Cardiac septum (tissue), 1 donor: ENCODE measurements at regions not wholly inside any gene's neighbourhood (a gene's known extent, or its start where the extent isn't known, plus 50 kb on each side); places are given as distances from the start of the nearest gene placed in this dataset.

Source experiments
- DNase-seq: peaks from one replicate; pipeline ENCODE4 v3.0.0-alpha.2; 2020; ENCODE audit warnings: low spot score
- intact Hi-C: fragments of 100-400 bp; cut with DNase I; formaldehyde crosslinking; loops from one replicate; pipeline ENCODE4 v1.14.0; 2022
- donor health status: DM: no; HTN: no; CAD: no.

DNA sequence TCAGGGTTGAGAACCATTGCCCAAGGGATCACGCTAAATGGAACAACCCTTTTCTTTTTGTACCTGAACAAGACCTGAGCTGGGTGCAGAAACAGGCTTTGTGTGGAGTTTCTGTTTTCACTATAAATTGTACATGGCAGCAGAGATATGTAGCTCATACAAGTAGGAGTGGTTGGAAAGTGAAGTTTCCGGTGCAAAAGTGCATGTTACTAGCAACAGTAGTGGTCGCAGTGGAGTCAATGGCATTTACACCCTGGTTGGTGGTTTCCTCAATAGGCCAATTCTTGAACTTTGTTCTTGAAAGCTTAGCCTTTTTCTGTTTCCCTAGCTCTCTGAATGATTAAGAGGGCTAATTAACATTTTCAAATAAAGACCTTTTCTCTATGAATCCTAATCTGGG is 170.7 kb downstream of the NEBL start:
- intact Hi-C loops = no loop called here
- no peak for DNase-seq

DNA sequence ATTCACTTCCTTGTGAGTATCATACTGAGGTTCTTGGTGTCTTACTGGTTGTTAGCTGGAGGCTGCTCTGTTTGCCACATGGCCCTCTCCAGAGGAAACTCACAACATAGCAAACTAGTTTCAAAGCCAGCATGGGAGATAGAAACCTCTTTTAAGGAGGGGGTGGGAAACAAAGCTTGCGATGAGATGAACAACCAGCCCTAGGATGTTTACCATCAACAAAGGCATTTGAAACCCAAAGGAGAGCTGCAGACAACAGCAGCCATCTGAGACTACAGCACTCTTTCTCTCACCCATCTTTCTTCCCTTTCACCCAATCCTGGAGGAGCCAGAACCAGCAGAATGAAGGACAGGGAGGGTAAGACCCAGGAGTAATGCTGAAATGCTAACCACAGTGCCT is 182.1 kb downstream of the NEBL start:
- no peak for DNase-seq
- intact Hi-C loops = no loop called here

DNA sequence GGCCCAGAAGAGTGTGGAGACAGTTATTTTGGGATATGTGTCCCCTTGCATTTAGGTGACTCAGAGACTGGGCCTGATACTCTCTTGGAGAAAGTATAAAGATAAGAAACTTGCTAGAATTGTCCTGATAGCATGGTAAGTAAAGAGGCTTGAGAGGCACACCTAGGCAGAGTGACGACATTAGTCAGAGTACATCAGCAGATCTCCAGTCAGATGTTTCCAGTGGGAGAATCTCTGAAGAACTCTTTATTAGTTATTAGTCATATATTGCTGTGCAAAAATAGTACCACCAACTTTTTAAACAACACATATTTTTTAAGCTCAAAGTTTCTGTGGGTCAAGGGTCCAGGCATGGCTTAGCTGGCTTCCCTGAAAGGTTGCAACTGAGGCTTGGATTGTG is 182.6 kb downstream of the NEBL start:
- no peak for DNase-seq
- intact Hi-C loops = no loop called here

DNA sequence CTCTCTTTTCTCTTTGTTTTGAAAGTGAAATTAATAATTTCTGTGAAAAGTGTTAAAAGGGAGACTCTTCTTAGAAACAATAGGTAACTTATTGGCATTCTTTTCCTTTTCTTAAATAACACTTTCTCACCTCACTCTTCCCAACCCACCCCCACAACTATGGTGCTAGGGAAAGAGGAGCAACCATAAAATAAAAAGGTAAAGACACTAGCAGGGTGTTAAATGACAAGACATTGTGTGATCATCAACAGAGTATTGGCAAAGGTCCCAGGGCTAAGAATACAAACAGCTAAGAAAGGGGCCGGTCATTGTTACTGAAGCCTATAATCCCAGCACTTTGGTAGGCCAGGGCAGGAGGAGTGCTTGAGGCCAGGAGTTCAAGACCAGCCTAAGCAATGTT is 183.7 kb downstream of the NEBL start:
- no peak for DNase-seq
- intact Hi-C loops = no loop called here

DNA sequence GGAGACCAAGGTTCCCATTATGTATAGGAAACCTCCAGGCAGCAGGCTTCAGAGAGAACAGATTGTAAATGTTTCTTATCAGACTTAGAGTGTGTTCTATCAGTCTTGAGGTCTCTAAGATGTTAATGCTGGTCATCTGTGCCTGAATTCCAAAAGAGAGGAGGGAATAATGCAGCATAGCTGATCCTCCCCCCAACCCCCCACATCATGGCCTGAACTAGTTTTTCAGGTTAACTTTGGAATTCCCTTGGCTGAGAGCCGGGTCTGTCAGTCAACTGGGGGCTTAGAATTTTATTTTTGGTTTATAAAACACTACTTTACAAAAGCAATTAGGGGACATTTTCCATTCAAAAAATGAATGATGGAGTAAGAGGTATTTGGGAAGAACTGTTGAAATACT is 184.3 kb downstream of the NEBL start:
- no peak for DNase-seq
- intact Hi-C loops = no loop called here

DNA sequence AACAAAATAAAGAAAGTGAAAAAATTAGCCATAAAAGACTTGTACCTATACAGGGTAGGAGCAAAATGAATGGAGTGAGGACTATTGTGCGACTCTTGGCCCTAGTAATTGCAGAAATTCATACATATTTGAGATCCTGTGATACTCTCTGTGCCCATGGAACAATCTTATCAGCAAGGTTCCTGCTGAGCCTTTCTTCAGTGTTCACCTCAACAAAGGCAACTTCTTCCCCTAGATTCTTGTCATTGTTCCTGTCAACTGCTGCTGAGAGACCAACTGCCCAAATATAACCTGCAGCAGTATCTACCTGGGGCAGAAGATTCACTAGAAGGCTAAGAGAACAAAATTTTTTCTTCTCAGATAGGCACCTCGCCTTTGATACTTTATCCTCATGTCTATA is 187.4 kb downstream of the NEBL start:
- DNase-seq = no peak
- intact Hi-C loops = no loop called here

DNA sequence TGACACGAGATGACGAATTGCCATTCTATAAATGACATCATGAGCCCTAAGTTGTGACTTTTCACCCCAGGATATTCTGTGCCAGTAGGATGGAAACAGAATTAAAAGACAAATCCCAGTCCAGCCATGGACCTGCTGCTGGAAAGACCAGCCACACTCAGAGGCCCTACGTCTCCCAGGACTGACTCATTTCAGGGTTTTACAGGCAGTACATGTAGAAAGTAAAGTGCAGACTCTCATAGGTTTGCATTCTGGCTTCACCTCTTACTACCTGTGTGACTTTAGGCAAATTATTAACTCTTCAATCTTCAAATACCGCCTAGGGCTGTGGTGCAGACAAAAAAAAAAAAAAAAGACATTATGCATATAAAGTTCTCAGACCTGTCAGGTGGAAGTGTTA is 188.8 kb downstream of the NEBL start:
- DNase-seq = no peak
- intact Hi-C loops = no loop called here

DNA sequence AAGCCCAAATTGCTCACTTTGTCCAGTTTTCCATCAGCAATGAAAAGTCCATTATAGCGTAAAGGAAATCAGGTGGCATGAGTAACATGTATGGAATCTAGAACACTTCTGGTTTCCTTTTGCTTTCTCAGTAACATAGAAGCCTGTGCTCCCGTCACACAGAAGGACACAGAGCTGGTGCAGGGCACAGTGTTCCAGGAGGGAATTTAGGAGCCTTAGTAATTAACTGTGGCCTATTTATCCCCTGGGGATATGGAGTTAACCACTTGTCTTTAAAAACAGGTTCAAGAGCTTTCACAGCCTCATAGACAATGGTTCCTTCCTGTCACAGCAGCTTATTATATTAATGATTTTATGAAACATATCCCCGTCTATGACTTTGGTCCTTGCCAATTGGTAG is 189.9 kb downstream of the NEBL start:
- intact Hi-C loops = no loop called here
- no peak for DNase-seq

DNA sequence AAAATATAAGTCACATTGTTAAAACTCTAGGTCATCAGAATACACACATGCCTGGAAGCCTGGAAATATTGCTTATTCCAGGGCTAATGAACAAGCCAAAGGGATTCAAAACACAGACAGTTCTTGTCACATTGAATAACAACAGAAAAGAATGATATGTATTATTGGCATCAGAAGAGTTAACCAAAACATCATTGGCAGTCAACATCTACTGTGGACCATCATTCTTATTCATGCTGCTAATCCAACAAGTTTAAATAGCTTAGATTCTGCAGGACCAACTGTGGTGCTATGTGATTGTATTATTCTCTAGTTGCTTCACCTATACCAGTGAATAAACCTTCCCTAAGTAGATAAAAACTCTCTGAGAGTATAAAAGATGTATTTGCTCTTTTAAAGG is 198.3 kb downstream of the NEBL start:
- intact Hi-C loops = no loop called here

DNA sequence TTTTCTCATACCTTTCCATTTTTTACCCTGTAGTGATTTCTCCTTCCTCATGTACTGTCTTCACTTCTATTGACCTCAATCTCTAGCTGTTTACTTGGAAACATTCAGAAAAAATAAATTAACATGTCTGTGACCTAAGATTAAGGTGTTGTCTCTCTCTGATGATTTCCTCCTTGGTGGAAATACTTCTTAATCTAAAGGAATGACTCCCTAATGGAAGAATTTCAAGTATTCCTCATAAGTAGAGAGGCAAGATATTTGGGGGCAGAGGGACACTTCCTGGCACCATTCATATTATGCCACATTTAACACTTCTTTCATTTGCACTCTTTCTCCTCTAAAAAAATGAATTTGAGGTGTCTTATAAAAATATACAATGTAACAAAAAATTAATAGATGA is 202.8 kb downstream of the NEBL start:
- intact Hi-C loops = no loop called here

More for the DNA sequence above, 198.3 kb downstream of the NEBL start:
- no peak for DNase-seq

DNA sequence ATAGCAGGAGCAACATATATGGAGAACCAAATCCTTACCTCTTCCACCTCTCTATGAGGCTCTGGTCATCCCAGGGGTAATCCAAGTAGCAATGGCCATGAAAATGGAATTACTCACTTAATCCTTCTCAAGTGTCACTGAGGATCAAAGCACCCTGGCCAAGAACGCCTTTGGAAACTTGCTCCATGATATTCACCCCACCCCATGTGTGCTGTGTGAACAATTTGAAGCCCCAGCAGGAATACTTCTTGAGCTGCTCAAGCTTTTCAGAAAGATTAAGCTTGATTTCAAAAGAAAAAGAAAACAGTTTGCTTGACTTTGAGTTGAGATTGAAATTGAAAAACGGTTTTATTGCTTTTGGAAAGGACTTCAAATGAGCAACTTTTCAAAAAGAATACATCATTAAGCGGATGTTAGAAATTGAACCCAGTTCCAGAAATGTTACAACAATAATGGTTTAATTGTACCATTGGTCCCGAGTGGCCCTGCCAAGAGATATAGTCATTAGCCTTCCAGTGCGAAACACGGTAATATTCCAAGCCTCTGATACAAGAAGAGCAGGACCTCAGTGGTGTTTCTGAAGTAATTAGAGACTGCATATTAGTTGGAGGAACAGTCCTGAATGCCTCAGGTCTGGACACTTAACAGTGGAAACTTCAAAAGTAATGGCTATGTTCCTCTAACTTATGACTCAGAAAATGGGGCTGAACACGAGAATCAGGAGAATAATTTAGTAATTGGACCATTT is 208.1 kb downstream of the NEBL start:
- intact Hi-C loops = no loop called here
- no peak for DNase-seq

More for the DNA sequence above, 202.8 kb downstream of the NEBL start:
- no peak for DNase-seq

DNA sequence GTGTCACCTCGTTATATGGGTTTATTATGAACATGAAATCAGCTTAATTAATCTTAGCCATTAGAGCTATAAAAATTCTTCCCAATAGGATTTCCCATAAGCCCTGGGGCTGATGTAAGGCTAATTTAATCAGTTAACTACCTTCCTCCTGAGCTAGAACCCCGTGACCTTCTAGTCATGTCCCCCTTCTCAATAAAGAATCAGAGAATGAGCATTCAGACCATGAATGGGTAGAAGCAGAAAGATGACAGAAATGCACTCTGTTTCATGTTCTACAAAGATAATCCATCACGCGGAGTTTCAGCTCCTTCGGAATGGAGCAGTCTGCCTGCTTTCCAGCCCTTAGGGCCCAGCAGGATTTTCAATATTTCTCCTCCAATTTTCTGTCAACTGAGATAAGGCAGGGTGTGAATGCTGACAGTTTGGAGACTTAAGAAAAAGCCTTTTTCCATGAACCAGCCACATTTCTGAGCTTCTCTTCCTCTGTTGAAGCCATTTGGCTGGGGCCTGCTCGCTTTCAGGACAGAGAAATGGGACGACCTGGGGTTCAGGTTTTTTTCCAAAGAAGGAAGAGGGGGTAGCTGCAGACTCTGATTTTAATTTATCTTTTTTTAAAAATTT is 211.0 kb downstream of the NEBL start:
- no peak for DNase-seq
- intact Hi-C loops = no loop called here

DNA sequence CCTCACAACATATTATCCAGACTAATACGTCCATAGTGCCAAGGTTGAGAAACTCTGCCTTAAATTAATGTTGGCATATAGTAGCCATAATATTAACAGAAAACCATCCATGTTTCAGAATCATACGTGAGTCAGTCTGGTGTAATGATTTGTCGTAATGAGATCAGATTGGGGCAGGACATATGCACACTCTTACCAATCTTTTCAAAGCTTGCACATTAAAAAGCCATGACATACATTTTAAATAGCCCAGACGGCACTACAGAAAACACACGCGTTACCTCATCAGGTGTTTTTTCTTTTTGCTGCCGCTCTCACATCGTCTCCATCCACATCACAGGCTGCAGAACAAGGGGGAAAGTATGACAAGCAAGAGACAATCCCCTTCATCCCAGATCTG is 211.6 kb downstream of the NEBL start:
- intact Hi-C loops = no loop called here
- DNase-seq = no peak

DNA sequence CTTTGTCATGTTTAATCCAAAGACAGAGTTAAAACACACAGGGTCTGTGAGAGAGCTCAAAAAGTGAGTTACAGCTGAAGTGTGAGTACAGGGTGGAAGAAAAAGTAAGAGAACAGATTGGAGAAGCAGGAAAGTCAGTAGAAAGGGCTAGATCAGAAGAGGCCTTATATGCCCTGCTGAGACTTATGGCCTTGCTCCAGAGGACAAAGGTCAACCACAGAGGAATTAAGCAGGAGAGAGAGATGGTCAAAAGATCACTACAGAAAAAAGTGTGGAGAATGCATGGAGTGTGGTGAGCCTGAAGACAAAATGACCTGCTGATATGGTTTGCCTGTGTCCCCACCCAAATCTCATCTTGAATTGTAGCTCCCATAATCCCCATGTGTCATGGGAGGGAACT is 213.8 kb downstream of the NEBL start:
- intact Hi-C loops = no loop called here

DNA sequence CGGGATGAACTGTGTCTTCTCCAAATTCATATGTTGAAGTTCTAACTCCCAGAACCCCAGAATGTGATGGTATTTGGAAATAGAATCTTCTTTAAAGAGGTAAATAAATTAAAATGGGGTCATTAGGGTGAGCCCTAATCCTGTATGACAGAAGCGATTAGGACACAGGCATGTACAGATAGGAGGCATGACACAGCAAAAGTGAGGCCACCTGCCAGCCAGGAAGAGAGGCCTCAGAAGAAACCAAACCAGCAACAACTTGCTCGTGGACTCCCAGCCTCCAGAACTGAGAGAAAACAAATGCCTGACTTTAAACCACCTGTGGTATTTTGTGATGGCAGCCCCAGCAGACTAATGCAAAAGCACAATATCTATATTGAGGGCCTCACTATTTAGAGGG is 214.3 kb downstream of the NEBL start:
- no peak for DNase-seq
- intact Hi-C loops = no loop called here

More for the DNA sequence above, 213.8 kb downstream of the NEBL start:
- no peak for DNase-seq

DNA sequence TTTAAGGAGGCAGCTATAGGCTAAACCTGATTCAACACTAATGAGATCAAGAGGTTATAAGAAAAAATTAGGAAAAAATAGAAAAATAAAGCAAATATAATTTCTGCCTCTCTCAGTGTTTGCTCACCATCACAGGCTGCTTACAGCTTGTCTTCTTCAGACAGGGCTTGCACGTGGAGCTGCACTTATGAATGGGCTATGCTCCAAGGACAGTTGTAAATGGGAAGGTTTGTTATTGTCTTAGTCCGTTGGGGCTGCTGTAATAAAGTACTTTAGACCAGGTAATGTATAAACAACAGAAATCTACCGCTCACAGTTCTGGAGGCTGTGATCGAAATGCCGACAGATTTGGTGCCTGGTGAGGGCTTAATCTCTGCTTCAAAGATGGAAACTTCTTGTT is 219.8 kb downstream of the NEBL start:
- intact Hi-C loops = no loop called here
- no peak for DNase-seq

DNA sequence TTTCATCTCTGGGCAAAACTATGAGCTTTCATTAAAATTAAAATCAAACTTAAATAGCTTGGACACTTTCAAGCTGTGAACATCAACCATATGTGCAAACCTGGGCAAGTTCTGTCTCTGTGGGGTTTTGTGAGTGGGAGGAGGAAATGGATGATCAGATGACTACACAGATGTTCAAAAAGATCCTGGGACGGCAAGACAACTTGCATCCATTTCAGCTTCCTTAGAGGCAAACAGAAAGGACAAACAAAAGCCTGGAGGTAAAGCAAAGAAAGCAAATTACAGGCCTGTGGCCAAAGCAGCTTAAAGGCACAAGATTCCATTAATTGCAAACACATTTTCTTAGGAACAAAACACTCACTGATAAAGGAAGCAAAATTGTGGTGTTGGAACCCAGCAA is 222.2 kb downstream of the NEBL start:
- intact Hi-C loops = loop anchor here (5.0 kb wide), 1 partner anchor 48 kb away; no protein-coding TSS in a partner anchor

DNA sequence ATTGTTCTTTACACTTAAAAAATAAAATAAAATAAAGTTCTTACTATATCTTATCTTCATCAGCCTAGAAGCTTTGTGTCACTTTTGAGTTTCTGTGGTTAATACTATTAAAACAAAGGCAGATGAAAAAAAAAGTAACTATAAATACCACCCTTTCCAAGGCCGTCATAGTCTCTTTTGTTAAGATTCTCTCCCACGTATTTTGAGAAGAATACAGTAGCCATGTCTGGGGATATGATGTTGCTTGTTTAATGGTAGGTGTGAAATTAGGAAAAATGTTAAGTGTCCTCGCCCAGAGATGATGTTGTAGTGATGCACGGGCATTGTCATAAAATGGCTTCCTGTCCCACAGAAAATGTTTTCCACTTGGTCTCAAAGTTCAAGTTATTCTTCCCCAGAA is 223.9 kb downstream of the NEBL start:
- intact Hi-C loops = loop anchor here (5.0 kb wide), 1 partner anchor 46 kb away; no protein-coding TSS in a partner anchor
- DNase-seq = no peak

More for the DNA sequence above, 222.2 kb downstream of the NEBL start:
- DNase-seq = no peak

DNA sequence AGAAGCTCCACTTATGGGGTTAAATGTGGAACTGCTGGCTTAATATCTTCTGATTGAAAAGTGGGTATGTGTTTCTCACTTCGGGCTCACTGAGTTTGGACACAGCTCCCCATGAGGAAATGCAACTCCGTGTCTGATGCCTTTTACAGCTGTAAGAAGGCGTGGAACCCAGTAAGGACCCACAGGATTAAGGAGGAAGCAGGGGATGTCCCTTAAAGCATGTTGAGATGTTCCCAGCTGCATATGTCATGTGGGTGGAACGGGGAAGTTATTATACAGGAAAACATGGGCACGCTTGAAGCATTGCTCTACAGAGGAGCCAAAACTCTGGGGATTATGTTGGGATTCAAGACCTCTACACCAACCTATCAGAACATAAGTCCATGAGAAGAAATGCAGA is 224.4 kb downstream of the NEBL start:
- DNase-seq = no peak
- intact Hi-C loops = loop anchor here (5.0 kb wide), 1 partner anchor 45 kb away; no protein-coding TSS in a partner anchor

DNA sequence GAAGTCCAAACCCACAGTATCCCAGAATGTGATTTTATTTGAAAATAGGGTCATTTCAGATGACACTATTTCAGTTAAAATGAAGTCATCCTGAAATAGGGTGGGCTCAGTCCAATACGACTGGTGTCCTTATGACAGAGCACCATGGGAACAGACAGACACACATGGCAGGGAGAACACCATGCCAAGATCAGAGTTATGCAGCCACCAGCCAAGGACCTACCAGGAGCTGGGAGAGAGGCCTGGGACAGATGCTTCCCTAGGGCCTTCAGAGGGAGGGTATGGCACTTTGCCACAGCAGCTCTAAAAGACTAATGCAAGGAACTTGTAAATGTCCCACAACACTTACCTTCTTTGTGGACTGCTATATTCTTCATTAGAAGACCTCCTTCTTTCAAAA is 226.5 kb downstream of the NEBL start:
- DNase-seq = no peak
- intact Hi-C loops = loop anchor here (5.0 kb wide), 1 partner anchor 43 kb away; no protein-coding TSS in a partner anchor

DNA sequence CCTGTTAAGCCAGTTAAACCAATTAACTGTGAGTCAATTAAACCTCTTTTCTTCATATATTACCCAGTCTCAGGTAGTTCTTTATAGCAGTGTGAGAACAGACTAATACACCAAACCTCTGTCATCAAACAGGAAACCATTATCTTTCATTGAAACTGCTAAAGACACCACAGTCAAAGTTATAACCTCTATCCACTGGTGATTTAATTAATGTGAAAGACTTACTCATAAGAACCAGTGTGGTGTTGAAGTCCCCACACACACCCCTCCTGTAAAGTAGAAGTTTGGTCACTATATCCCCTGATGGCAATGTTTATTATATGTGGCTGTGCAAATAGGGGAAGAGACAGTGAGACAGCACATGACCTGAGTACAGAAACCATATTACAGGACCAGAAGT is 228.1 kb downstream of the NEBL start:
- intact Hi-C loops = no loop called here
- no peak for DNase-seq
